H1 (cell line): ENCODE measurements at regions not wholly inside any gene's neighbourhood (a gene's known extent, or its start where the extent isn't known, plus 50 kb on each side); places are given as distances from the start of the nearest gene placed in this dataset.

ENCODE experiments used
- CTCF ChIA-PET: fragments of 300-600 bp; sonication (Branson Sonifier 250); formaldehyde crosslinking; loops from one replicate; lab custom pipeline; 2021; ENCODE audit not compliant: partially characterized antibody; lab: Charles Lee
- POLR2A ChIA-PET: fragments of 300-600 bp; sonication (Branson Sonifier 250); formaldehyde crosslinking; loops from one replicate; lab custom pipeline; 2021; ENCODE audit warnings: inconsistent platforms; ENCODE audit not compliant: partially characterized antibody; lab: Charles Lee
- DNase-seq, 2 experiments: peaks; one replicate each; pipeline versions ENCODE4 v3.0.0 to v3.0.0-alpha.2; 2010 to 2022; ENCODE audit warnings: low spot score in 2 of 2, low read depth in 1 of 2, mixed read lengths in 1 of 2
- FAIRE-seq: peaks from 2 replicates; lab custom pipeline; 2011; peaks lifted over from hg19 to GRCh38; lab: Jason Lieb, UNC
- H2AFZ ChIP-seq: 2 replicates; pipeline ENCODE4 v1.8.1; 2012; ENCODE audit warnings: low read length, inconsistent platforms
- H2AK5ac ChIP-seq: 2 replicates; pipeline ENCODE4 v1.6.1; 2013; ENCODE audit warnings: low read depth, low read length
- H2BK120ac ChIP-seq: replicated peaks from 2 replicates; pipeline ENCODE3; 2013; ENCODE audit warnings: low read depth, low read length, inconsistent platforms
- H2BK12ac ChIP-seq: 2 replicates; pipeline ENCODE4 v1.6.1; 2013; ENCODE audit warnings: low read depth, low read length
- H2BK15ac ChIP-seq: 2 replicates; pipeline ENCODE4 v1.6.1; 2013; ENCODE audit warnings: low read length
- H2BK20ac ChIP-seq: 2 replicates; pipeline ENCODE4 v1.6.1; 2013; ENCODE audit warnings: low read length
- H2BK5ac ChIP-seq: 2 replicates; pipeline ENCODE4 v1.6.1; 2013; ENCODE audit warnings: low read depth, low read length
- H3K14ac ChIP-seq: 2 replicates; pipeline ENCODE4 v1.6.1; 2013; ENCODE audit warnings: inconsistent platforms; ENCODE audit not compliant: insufficient read length
- H3K18ac ChIP-seq: 2 replicates; pipeline ENCODE4 v1.6.1; 2013; ENCODE audit warnings: low read length; ENCODE audit errors: extremely low read depth
- H3K23ac ChIP-seq: 2 replicates; pipeline ENCODE4 v1.6.1; 2013; ENCODE audit warnings: inconsistent platforms; ENCODE audit not compliant: insufficient read length
- H3K23me2 ChIP-seq: 2 replicates; pipeline ENCODE4 v1.6.1; 2013; ENCODE audit warnings: low read depth, low read length
- H3K27ac ChIP-seq: 2 replicates; pipeline ENCODE4 v1.6.1; 2011; ENCODE audit warnings: low read depth, low read length, inconsistent platforms
- H3K27me3 ChIP-seq, 4 experiments: replicated peaks in 1 of 4; 1 replicate in 1 of 4; 2 replicates in 3 of 4; pipeline versions ENCODE4 v1.6.1 to v1.8.1; 2011 to 2013; ENCODE audit warnings: low read length in 3 of 4, mild to moderate bottlenecking in 3 of 4, inconsistent platforms in 2 of 4, mixed read lengths in 2 of 4, moderate library complexity in 1 of 4; ENCODE audit not compliant: control insufficient read depth in 3 of 4, insufficient read depth in 3 of 4; ENCODE audit errors: extremely low read depth in 1 of 4
- H3K36me3 ChIP-seq, 4 experiments: 2 replicates each; pipeline versions ENCODE4 v1.6.1 to v1.8.1; 2011 to 2013; ENCODE audit warnings: mild to moderate bottlenecking in 4 of 4, low read length in 3 of 4, moderate library complexity in 2 of 4, control low read depth in 1 of 4, inconsistent platforms in 1 of 4; ENCODE audit not compliant: insufficient read depth in 4 of 4, control insufficient read depth in 2 of 4
- H3K4ac ChIP-seq: replicated peaks from 2 replicates; pipeline ENCODE3; 2013; ENCODE audit warnings: low read length, low read depth, mixed read lengths, inconsistent platforms; ENCODE audit not compliant: insufficient read length
- H3K4me1 ChIP-seq, 4 experiments: replicated peaks in 1 of 4; 1 replicate in 1 of 4; 2 replicates in 3 of 4; pipeline versions ENCODE4 v1.6.1 to v1.8.1; 2011 to 2013; ENCODE audit warnings: low read length in 3 of 4, inconsistent platforms in 2 of 4, mixed read lengths in 1 of 4; ENCODE audit not compliant: insufficient read depth in 4 of 4, control insufficient read depth in 3 of 4
- H3K4me2 ChIP-seq, 2 experiments: 2 replicates each; pipeline versions ENCODE4 v1.6.1 to v1.8.1; 2011 to 2013; ENCODE audit warnings: low read depth in 2 of 2, low read length in 2 of 2, control low read depth in 1 of 2, inconsistent platforms in 1 of 2, mild to moderate bottlenecking in 1 of 2; ENCODE audit not compliant: insufficient read depth in 1 of 2
- H3K4me3 ChIP-seq, 4 experiments: fragments of 200-600, 300-600 bp in 1 of 4; sonication (generic), shearing (Covaris generic), sonication (Bioruptor Twin) in 1 of 4; 2 replicates each; pipeline versions ENCODE4 v1.5.1 to v1.8.1; 2011 to 2016; ENCODE audit warnings: low read length in 4 of 4, low read depth in 3 of 4, control low read depth in 2 of 4, inconsistent platforms in 2 of 4, mild to moderate bottlenecking in 2 of 4, mixed read lengths in 1 of 4, moderate library complexity in 1 of 4; ENCODE audit not compliant: insufficient read depth in 2 of 4; ENCODE audit errors: extremely low read depth in 1 of 4
- H3K56ac ChIP-seq: replicated peaks from 2 replicates; pipeline ENCODE3; 2013; ENCODE audit warnings: low read depth, mild to moderate bottlenecking, mixed read lengths, low read length, inconsistent platforms; ENCODE audit not compliant: insufficient read length
- H3K79me1 ChIP-seq: 2 replicates; pipeline ENCODE4 v1.6.1; 2013; ENCODE audit warnings: low read depth, low read length, control low read depth
- H3K79me2 ChIP-seq, 2 experiments: 2 replicates each; pipeline versions ENCODE4 v1.6.1 to v1.8.1; 2012 to 2013; ENCODE audit warnings: low read length in 2 of 2, mild to moderate bottlenecking in 2 of 2, inconsistent platforms in 1 of 2; ENCODE audit not compliant: insufficient read depth in 2 of 2, control insufficient read depth in 1 of 2
- H3K9ac ChIP-seq, 4 experiments: replicated peaks in 1 of 4; 1 replicate in 1 of 4; 2 replicates in 3 of 4; pipeline versions ENCODE4 v1.6.1 to v1.8.1; 2011 to 2013; ENCODE audit warnings: low read depth in 3 of 4, low read length in 3 of 4, control low read depth in 2 of 4, mild to moderate bottlenecking in 2 of 4, moderate library complexity in 2 of 4, inconsistent platforms in 1 of 4; ENCODE audit errors: extremely low read depth in 1 of 4
- H3K9me3 ChIP-seq, 2 experiments: 2 replicates each; pipeline versions ENCODE4 v1.6.1 to v1.8.1; 2012 to 2013; ENCODE audit warnings: mild to moderate bottlenecking in 2 of 2, moderate library complexity in 2 of 2, control low read depth in 1 of 2, inconsistent platforms in 1 of 2, low read depth in 1 of 2, low read length in 1 of 2, mixed read lengths in 1 of 2; ENCODE audit not compliant: insufficient read depth in 2 of 2
- H4K20me1 ChIP-seq, 2 experiments: replicated peaks in 1 of 2; 2 replicates each; pipeline versions ENCODE3 to v1.8.1; 2011 to 2013; ENCODE audit warnings: inconsistent platforms in 2 of 2, low read length in 2 of 2, mild to moderate bottlenecking in 1 of 2; ENCODE audit not compliant: insufficient read depth in 2 of 2, control insufficient read depth in 1 of 2
- H4K5ac ChIP-seq: 2 replicates; pipeline ENCODE4 v1.6.1; 2013; ENCODE audit warnings: low read length, low read depth, mixed read lengths, inconsistent platforms; ENCODE audit not compliant: insufficient read length
- H4K8ac ChIP-seq: 2 replicates; pipeline ENCODE4 v1.8.0; 2013; ENCODE audit warnings: mild to moderate bottlenecking, moderate library complexity, low read length, inconsistent platforms; ENCODE audit not compliant: insufficient read depth; ENCODE audit errors: extremely low read depth
- H4K91ac ChIP-seq: replicated peaks from 2 replicates; pipeline ENCODE3; 2013; ENCODE audit warnings: low read length, mixed read lengths, inconsistent platforms; ENCODE audit not compliant: insufficient read length
- EGR1 ChIP-seq: IDR thresholded peaks from 2 replicates; pipeline ENCODE4 v1.6.1; 2011; ENCODE audit warnings: low read depth, low read length, borderline replicate concordance
- FOSL1 ChIP-seq: IDR thresholded peaks from 2 replicates; pipeline ENCODE4 v1.6.1; 2011; ENCODE audit warnings: mild to moderate bottlenecking, low read depth, low read length, moderate library complexity; ENCODE audit not compliant: insufficient read depth
- RAD21 ChIP-seq, 2 experiments: IDR thresholded peaks in 1 of 2; conservative IDR thresholded peaks in 1 of 2; 2 replicates each; pipeline ENCODE4 v1.6.1; 2011; ENCODE audit warnings: low read depth in 2 of 2, low read length in 2 of 2, improper control_type of control experiment in 1 of 2, inconsistent platforms in 1 of 2, mild to moderate bottlenecking in 1 of 2, moderate library complexity in 1 of 2
- RXRA ChIP-seq: IDR thresholded peaks from 2 replicates; pipeline ENCODE4 v1.6.1; 2011; ENCODE audit warnings: low read depth, mild to moderate bottlenecking, low read length, moderate library complexity; ENCODE audit not compliant: insufficient read depth
- YY1 ChIP-seq: IDR thresholded peaks from 2 replicates; pipeline ENCODE4 v1.6.1; 2011; ENCODE audit warnings: low read depth, mild to moderate bottlenecking, low read length
- WGBS, 2 experiments: shearing (Covaris generic) in 1 of 2; methylation state at CpG; one replicate each; pipeline versions ENCODE4 v1.1.6 to v1.1.7; 2013 to 2015; ENCODE audit warnings: low lambda C conversion rate in 2 of 2, mixed read lengths in 2 of 2, inconsistent platforms in 1 of 2, low coverage in 1 of 2, missing lambda C conversion rate in 1 of 2; ENCODE audit not compliant: insufficient replicate concordance in 2 of 2, insufficient coverage in 1 of 2, insufficient read length in 1 of 2; ENCODE audit errors: extremely low coverage in 1 of 2, missing lambda C conversion rate in 1 of 2; 5-methylcytosine and 5-hydroxymethylcytosine counted together
- TF ChIP-seq, protein P1 (sequence below), 3 experiments: IDR thresholded peaks; 1 replicate in 2 of 3; 2 replicates in 1 of 3; pipeline versions ENCODE4 v1.5.1 to v1.6.1; 2011; ENCODE audit warnings: low read length in 3 of 3, mild to moderate bottlenecking in 3 of 3, inconsistent platforms in 2 of 3, low read depth in 1 of 3, moderate library complexity in 1 of 3; ENCODE audit not compliant: insufficient read depth in 1 of 3; ENCODE audit errors: control extremely low read depth in 1 of 3

DNA sequence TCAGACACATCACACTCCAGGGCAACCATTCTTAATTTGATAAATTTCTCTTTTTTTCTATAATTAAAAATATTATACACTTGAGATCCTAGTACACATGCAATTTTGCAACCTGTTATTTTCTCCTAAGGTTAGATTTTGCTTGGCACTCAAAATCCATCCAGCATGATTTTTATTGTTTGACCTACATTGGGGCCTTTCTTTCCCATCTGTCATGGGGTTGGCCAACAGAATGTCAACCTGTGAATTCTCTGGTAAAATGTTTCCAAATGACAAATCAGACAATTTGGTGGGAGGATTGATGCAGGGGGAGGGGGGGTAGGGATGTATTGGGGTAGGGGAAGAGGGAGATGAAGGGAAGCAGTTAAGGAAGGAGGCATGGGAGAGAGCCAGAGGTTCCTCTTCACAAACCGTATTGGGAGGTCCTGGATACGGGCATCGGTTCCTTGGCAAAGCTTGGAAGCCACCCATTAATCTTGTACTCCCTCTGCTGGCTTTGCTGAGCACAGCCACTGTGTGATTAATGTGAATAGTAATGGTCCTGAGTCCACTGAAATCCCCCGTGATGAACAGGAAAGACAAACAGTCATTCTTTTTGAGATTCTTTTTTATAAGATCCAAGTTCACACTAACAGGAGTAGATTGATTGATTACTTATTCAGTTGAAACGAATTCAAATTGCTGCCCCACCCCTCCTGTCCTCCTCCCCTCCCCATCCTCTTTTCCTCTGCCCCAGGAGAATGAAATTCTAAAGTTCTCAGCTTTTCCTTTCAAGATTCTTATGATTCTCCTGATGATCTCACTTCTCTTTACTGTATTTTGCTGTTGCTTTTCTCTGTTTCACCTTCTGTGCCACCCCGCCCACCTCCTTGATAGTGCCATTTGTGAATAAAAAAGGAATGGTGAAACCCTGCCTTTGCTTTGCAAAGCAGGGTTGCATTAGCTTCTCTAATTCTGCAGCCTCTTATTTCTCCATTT, 82.2 kb upstream of the SLC25A26 start:
- H3K23ac ChIP-seq = no peak overlapping the region
- no peaks in the 10 kb centered on the region for H3K27me3 ChIP-seq
- H2AK5ac ChIP-seq = no peak overlapping the region
- H3K4me2 ChIP-seq = no peak overlapping the region
- no peak overlapping the region for H3K18ac ChIP-seq
- H2AFZ ChIP-seq = no peak overlapping the region
- no peaks in the 10 kb centered on the region for H3K23me2 ChIP-seq
- no peaks in the 10 kb centered on the region for H3K79me2 ChIP-seq
- H2BK20ac ChIP-seq = no peak overlapping the region
- FAIRE-seq (peak; percentile 87), DNase-seq (peak; percentile 34 to 67)
- H3K56ac ChIP-seq = no peak overlapping the region
- H3K14ac ChIP-seq = no peak overlapping the region
- H3K4ac ChIP-seq = no peak overlapping the region
- no peak overlapping the region for H2BK12ac ChIP-seq
- H4K8ac ChIP-seq = no peak overlapping the region
- H4K91ac ChIP-seq = no peak overlapping the region
- no peak overlapping the region for H3K27ac ChIP-seq
- POLR2A ChIA-PET = interaction anchor here (1.5 kb wide), 1 partner anchor 102 kb away, joined by 5 read pairs; no protein-coding TSS in a partner anchor
- CTCF ChIA-PET = interaction anchor here (0.6 to 3.4 kb wide), 26 partner anchors 10 to 958 kb away, joined by 3 to 16 read pairs (median 4); no protein-coding TSS in a partner anchor
- TF ChIP-seq FOSL1 (no peak), RXRA (no peak), YY1 (0 out of 2 replicates have a peak, but pooled peaks have one; percentile 44), RAD21 (IDR thresholded peaks at IDR 0.05 in 1 of 2, conservative IDR thresholded peaks at IDR 0.05 in 1 of 2; ENCODE audit: low read depth in 2 of 2, low read length in 2 of 2) (peak; percentile 98), EGR1 (no peak)
- TF ChIP-seq, protein P1, sequence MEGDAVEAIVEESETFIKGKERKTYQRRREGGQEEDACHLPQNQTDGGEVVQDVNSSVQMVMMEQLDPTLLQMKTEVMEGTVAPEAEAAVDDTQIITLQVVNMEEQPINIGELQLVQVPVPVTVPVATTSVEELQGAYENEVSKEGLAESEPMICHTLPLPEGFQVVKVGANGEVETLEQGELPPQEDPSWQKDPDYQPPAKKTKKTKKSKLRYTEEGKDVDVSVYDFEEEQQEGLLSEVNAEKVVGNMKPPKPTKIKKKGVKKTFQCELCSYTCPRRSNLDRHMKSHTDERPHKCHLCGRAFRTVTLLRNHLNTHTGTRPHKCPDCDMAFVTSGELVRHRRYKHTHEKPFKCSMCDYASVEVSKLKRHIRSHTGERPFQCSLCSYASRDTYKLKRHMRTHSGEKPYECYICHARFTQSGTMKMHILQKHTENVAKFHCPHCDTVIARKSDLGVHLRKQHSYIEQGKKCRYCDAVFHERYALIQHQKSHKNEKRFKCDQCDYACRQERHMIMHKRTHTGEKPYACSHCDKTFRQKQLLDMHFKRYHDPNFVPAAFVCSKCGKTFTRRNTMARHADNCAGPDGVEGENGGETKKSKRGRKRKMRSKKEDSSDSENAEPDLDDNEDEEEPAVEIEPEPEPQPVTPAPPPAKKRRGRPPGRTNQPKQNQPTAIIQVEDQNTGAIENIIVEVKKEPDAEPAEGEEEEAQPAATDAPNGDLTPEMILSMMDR (IDR thresholded peaks at IDR 0.05; ENCODE audit: control extremely low read depth in 1 of 3, insufficient read depth in 1 of 3, low read depth in 1 of 3, low read length in 3 of 3) = peak; percentile 56 to 89 (median 85)
- no peak overlapping the region for H3K4me3 ChIP-seq
- WGBS, 2 experiments = 27% methylated on average over 6 of the region's 6 CpGs; no CpG with 5 or more reads in 1 of the 2 experiments
- no peak overlapping the region for H2BK120ac ChIP-seq
- H3K9me3 ChIP-seq = no peaks in the 10 kb centered on the region; a peak in 1 of 4 replicates
- H3K79me1 ChIP-seq = no peaks in the 10 kb centered on the region
- no peak overlapping the region for H2BK15ac ChIP-seq
- no peaks in the 10 kb centered on the region for H3K36me3 ChIP-seq
- H4K5ac ChIP-seq = no peak overlapping the region
- no peaks in the 10 kb centered on the region for H4K20me1 ChIP-seq
- no peak overlapping the region for H3K9ac ChIP-seq
- no peak overlapping the region for H2BK5ac ChIP-seq
- H3K4me1 ChIP-seq = peaks cover 0 to 4% (median 0%) of the 10 kb centered on the region in 4 experiments; a peak in 2 of 7 replicates
